GM12873 (cell line): ENCODE measurements at regions not wholly inside any gene's neighbourhood (a gene's known extent, or its start where the extent isn't known, plus 50 kb on each side); places are given as distances from the start of the nearest gene placed in this dataset.

Experiments
- TF ChIP-seq, protein P1 (sequence below): IDR thresholded peaks from 2 replicates; pipeline ENCODE4 v1.5.1; 2012; ENCODE audit warnings: low read depth, mild to moderate bottlenecking, moderate library complexity, low read length, control low read depth; ENCODE audit not compliant: insufficient read depth; ENCODE audit errors: missing control alignments

DNA sequence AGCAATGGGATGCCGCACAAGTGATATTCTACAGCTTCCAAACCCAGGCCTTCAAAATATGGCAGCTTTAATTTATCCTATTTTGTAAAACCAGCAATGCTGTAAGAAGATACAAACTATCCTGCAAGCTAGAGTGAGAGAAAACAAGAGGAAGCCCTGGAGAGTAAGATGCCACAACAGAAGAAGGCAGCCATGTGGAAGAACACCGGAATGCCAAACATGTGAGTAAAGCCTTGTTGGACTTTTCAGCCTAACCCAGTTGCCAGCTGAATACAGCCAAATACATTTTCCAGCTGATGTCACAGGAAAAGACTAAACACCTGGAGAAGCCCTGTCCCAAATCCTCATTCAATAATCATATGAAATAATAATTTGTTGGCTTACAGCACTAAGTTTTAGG is 1115.1 kb upstream of the CADM2 start:
- TF ChIP-seq, protein P1, sequence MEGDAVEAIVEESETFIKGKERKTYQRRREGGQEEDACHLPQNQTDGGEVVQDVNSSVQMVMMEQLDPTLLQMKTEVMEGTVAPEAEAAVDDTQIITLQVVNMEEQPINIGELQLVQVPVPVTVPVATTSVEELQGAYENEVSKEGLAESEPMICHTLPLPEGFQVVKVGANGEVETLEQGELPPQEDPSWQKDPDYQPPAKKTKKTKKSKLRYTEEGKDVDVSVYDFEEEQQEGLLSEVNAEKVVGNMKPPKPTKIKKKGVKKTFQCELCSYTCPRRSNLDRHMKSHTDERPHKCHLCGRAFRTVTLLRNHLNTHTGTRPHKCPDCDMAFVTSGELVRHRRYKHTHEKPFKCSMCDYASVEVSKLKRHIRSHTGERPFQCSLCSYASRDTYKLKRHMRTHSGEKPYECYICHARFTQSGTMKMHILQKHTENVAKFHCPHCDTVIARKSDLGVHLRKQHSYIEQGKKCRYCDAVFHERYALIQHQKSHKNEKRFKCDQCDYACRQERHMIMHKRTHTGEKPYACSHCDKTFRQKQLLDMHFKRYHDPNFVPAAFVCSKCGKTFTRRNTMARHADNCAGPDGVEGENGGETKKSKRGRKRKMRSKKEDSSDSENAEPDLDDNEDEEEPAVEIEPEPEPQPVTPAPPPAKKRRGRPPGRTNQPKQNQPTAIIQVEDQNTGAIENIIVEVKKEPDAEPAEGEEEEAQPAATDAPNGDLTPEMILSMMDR, result no peak

DNA sequence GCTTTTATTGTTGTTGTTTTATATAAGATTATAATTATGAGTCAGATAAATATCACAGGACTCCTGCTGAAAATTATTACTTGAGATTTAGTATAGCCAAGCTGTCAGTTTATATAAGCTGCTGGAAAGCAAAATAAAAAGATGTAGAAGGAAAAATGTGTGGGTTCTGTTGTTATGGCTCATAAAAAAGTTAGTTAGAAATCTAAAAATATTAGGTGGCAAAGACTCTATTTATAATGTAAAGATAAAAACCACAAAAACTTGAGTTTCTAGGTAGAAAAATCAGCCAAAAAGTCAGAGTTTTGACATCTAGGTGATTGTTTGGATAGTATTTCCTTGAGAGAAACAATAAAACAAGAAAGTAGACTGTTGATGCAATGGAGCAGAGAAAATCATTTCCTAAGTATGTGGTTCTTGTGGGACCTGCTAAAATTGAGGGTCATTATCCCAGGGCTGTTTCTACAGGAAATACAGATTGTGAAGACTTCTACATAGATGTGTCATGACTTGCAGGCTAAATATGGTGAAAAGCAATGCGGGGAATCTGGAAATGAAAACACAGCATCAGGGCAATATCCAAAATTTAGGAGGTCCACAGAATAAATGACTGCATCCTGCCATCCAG is 1109.6 kb upstream of the CADM2 start:
- TF ChIP-seq, protein P1, result no peak

DNA sequence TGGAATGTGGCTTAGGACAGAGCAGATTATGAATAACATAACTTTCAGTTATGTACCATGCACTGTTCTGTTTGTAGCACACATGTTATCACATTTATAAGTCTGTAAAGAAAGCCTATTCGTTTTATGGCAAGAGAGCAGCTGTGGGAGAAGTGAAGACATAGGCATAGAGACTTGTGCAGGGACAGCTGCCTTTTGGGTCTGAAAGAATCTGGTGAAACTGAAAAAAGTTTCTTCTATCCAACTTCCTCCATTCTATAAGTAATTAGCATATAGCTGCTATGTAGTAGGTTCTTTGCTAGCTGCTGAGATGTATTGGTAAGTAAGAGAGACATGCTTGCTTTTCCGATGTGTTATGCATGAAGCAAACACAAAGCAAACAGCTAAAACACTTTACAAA is 1095.4 kb upstream of the CADM2 start:
- TF ChIP-seq, protein P1, result no peak

DNA sequence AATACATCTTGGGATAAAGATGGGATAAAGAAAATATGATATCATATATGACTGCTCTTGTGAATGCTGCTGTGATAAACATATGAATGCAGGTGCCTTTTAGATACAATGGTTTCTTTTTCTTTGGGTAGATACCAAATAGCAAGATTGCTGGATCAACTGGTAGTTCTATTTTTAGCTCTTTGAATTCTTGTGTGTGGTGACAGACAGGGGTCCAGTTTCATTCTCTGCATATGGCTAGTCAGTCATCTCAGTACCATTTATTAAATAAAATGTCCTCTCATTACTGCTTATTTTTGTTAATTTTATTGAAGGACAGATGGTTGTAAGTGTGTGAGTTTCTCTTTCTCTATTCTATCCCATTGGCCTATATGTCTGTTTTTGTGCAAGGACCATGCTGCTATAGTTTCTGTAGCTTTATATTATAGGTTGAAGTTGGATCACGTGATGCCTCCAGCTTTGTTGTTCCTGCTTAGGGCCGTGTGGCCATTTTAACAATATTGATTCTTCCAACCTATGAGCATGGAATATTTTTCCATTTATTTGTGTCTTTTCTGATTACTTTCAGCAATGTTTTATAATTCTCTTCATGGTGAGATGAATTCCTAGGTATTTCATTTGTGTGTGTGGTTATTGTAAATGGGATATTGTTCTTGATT is 1089.8 kb upstream of the CADM2 start:
- TF ChIP-seq, protein P1, result no peak

DNA sequence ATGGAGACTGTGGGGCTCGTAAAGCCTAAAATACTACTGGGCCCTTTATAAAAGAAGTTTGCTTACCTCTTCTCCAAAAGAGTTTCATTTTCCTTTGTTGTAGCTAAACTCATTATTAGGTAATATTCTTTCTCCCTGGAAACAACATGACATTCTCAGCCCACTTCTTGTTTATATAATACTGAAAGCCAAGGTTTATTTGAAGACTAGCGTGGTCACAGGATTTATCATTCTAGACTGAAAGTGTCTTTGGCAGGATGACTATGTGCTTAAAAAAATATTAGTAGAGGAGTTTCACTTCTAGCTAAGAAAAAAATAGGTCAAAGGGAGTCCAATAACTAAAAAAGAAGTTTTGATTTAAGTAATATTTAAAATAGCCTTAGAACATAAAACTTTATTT is 1085.2 kb upstream of the CADM2 start:
- TF ChIP-seq, protein P1, result no peak

DNA sequence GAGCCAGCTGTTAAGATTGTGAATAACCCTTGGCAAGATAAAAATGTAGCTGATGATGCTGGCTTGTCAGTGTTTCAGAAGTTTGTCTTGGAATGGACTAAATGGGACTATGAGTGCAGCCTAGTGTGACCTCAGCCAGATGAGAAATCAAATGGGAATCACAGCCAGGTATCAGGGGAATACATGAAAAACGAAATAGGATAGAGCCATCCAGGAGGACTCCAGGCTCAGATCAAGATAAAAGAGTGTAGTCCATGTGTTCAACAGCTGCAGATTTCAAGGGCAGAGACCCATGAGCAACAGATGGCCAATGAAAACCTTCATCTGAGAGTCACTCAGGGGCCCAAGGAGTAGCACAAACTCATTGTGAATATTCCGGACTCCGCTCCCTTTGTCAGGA is 1080.9 kb upstream of the CADM2 start:
- TF ChIP-seq, protein P1, result no peak

DNA sequence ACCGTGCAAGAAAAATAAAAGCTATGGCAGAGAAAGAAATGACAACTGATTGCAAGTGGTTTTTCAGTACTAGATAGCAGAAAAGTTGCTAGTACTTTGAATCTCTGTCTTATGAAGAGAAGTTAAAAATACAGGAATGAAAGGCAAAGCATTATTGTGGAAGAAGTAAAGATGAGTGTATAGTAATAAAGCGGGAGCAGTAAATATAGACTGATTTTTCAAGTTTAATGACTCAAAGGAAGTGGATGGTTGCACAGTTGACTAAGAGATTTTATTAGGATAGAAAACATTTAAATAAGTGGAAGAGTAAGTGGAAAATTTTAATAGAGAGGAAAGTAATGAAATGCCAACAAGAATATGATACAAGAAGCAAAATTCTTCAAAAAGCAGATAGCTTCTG is 1076.1 kb upstream of the CADM2 start:
- TF ChIP-seq, protein P1, result no peak
